Hepatocyte (in vitro differentiated cells): ENCODE measurements at regions not wholly inside any gene's neighbourhood (a gene's known extent, or its start where the extent isn't known, plus 50 kb on each side); places are given as distances from the start of the nearest gene placed in this dataset.

Experiments used
- DNase-seq: peaks from one replicate; pipeline ENCODE4 v3.0.0-alpha.2; 2016; ENCODE audit warnings: low spot score
- H2AFZ ChIP-seq: fragments of 200-600 bp; sonication (generic); 2 replicates; pipeline ENCODE4 v1.6.0; 2016; ENCODE audit warnings: antibody characterized with exemption, mild to moderate bottlenecking
- H3K27ac ChIP-seq: fragments of 200-600 bp; sonication (generic); 2 replicates; pipeline ENCODE4 v1.5.1; 2016; ENCODE audit warnings: mild to moderate bottlenecking
- H3K27me3 ChIP-seq: fragments of 200-600 bp; sonication (generic); 2 replicates; pipeline ENCODE4 v1.6.1; 2016
- H3K36me3 ChIP-seq: fragments of 200-600 bp; sonication (generic); replicated peaks from 2 replicates; pipeline ENCODE4 v1.5.1; 2016; ENCODE audit warnings: low read depth; ENCODE audit not compliant: insufficient read depth
- H3K4me1 ChIP-seq: fragments of 200-600 bp; sonication (generic); 2 replicates; pipeline ENCODE4 v1.5.1; 2016; ENCODE audit warnings: mild to moderate bottlenecking, moderate library complexity; ENCODE audit not compliant: insufficient read depth
- H3K4me2 ChIP-seq: fragments of 200-600 bp; sonication (generic); 2 replicates; pipeline ENCODE4 v1.6.0; 2016
- H3K4me3 ChIP-seq: fragments of 200-600 bp; sonication (generic); 2 replicates; pipeline ENCODE4 v1.5.1; 2016; ENCODE audit warnings: mild to moderate bottlenecking
- H3K79me2 ChIP-seq: fragments of 200-600 bp; sonication (generic); 2 replicates; pipeline ENCODE4 v1.6.0; 2017; ENCODE audit warnings: mild to moderate bottlenecking
- H3K9me2 ChIP-seq: fragments of 200-600 bp; sonication (generic); replicated peaks from 2 replicates; pipeline ENCODE4 v1.6.0; 2017; ENCODE audit warnings: mild to moderate bottlenecking; ENCODE audit not compliant: insufficient read depth
- H3K9me3 ChIP-seq: fragments of 200-600 bp; sonication (generic); 2 replicates; pipeline ENCODE4 v1.5.1; 2016; ENCODE audit warnings: low read depth, mild to moderate bottlenecking
- H4K20me1 ChIP-seq: fragments of 200-600 bp; sonication (generic); 2 replicates; pipeline ENCODE4 v1.6.0; 2016; ENCODE audit warnings: mild to moderate bottlenecking; ENCODE audit not compliant: insufficient read depth, poor library complexity, severe bottlenecking
- CTCF ChIP-seq: fragments of 200-600 bp; sonication (generic); IDR thresholded peaks from 2 replicates; pipeline ENCODE4 v1.5.1; 2016; ENCODE audit warnings: antibody characterized with exemption, mild to moderate bottlenecking; ENCODE audit not compliant: poor library complexity
- EZH2 ChIP-seq: fragments of 200-600 bp; sonication (generic); IDR thresholded peaks from 2 replicates; pipeline ENCODE4 v1.6.1; 2016; ENCODE audit warnings: antibody characterized with exemption, mild to moderate bottlenecking, borderline replicate concordance
- EZH2phosphoT487 ChIP-seq: fragments of 200-600 bp; sonication (generic); IDR thresholded peaks from one replicate; pipeline ENCODE4 v1.6.1; 2018; ENCODE audit warnings: antibody characterized with exemption, mild to moderate bottlenecking, low read depth, moderate library complexity; ENCODE audit not compliant: unreplicated experiment, severe bottlenecking
- WGBS: methylation state at CpG from one replicate; pipeline ENCODE4 v1.1.6; 2016; ENCODE audit warnings: low lambda C conversion rate; ENCODE audit errors: missing lambda C conversion rate; 5-methylcytosine and 5-hydroxymethylcytosine counted together

GRCh38 chr9:3773362-3774060 is 247.7 kb upstream of the RFX3 start:
- Histone ChIP-seq H3K79me2 (no peaks in the 10 kb centered on the region), H3K9me3 (no peaks in the 10 kb centered on the region), H4K20me1 (no peaks in the 10 kb centered on the region), H3K27ac (no peak overlapping the region), H3K27me3 (no peaks in the 10 kb centered on the region), H3K36me3 (no peaks in the 10 kb centered on the region), H3K4me3 (no peak overlapping the region), H3K4me1 (no peaks in the 10 kb centered on the region), H3K9me2 (no peaks in the 10 kb centered on the region), H3K4me2 (no peak overlapping the region), H2AFZ (no peak overlapping the region)
- TF ChIP-seq CTCF (no peak), EZH2 (no peak), EZH2phosphoT487 (no peak)
- DNase-seq, result no peak
- 91% methylated on average over 6 of the region's 6 CpGs for WGBS

- Histone ChIP-seq H3K36me3 (no peaks in the 10 kb centered on the region), H3K79me2 (no peaks in the 10 kb centered on the region), H3K4me3 (no peak overlapping the region), H3K27me3 (no peaks in the 10 kb centered on the region), H3K27ac (peak overlapping the region; percentile 79), H2AFZ (peak overlapping the region; percentile 24), H3K9me3 (no peaks in the 10 kb centered on the region), H3K9me2 (no peaks in the 10 kb centered on the region), H3K4me2 (no peak overlapping the region), H4K20me1 (no peaks in the 10 kb centered on the region), H3K4me1 (no peaks in the 10 kb centered on the region)
- TF ChIP-seq EZH2, result no peak
- TF ChIP-seq CTCF, result no peak
- TF ChIP-seq EZH2phosphoT487, result no peak
- 31% methylated on average over 4 of the region's 4 CpGs for WGBS
- DNase-seq, result no peak
These were observed 243.8 kb upstream of the RFX3 start for GRCh38 chr9:3769646-3770045.

GRCh38 chr9:3768712-3769457 is 243.1 kb upstream of the RFX3 start:
- H3K27ac ChIP-seq, result peak overlapping the region; percentile 79
- no peak overlapping the region for H3K4me2 ChIP-seq
- no peaks in the 10 kb centered on the region for H3K79me2 ChIP-seq
- TF ChIP-seq EZH2 (no peak), CTCF (no peak), EZH2phosphoT487 (no peak)
- peak; percentile 13 for DNase-seq
- WGBS, result 62% methylated on average over 4 of the region's 5 CpGs
- H3K27me3 ChIP-seq, result no peaks in the 10 kb centered on the region
- no peak overlapping the region for H2AFZ ChIP-seq
- no peak overlapping the region for H3K4me3 ChIP-seq
- no peaks in the 10 kb centered on the region for H3K9me3 ChIP-seq
- no peaks in the 10 kb centered on the region for H3K36me3 ChIP-seq
- H3K9me2 ChIP-seq, result no peaks in the 10 kb centered on the region
- H3K4me1 ChIP-seq, result no peaks in the 10 kb centered on the region
- no peaks in the 10 kb centered on the region for H4K20me1 ChIP-seq
